ENCODE measurements at regions not wholly inside any gene's neighbourhood (a gene's known extent, or its start where the extent isn't known, plus 50 kb on each side); places are given as distances from the start of the nearest gene placed in this dataset.

DNA sequence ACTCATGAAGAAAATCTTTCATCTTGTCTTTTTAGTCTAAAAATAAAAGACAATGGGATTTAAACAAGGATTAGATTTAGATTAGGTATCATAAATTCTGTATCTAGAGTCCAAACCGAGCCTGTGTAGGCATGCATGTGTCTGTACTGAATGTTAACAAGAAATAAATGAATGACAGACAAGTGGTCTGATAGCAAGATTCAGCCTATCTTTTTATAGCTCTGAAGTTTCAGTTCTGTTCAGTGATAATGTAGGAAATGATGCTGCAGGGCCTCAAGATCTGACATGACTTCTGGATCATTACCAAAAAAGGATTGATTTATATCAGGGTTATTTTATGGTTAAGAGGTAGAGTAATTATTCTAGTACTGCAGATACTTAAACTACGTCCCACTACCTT is 137.0 kb upstream of the ATP5MC3 start:
- FAIRE-seq = no peak
- WGBS, 2 experiments (ENCODE audit: extremely low coverage in 1 of 2, insufficient coverage in 1 of 2, insufficient read length in 1 of 2, insufficient replicate concordance in 2 of 2, low coverage in 1 of 2, low lambda C conversion rate in 2 of 2, missing lambda C conversion rate in 1 of 2) = 78% methylated on average over 2 of the region's 2 CpGs; no CpG with 5 or more reads in 1 of the 2 experiments

More for the DNA sequence above, 137.0 kb upstream of the ATP5MC3 start:
- no peak overlapping the region for H2BK20ac ChIP-seq (ENCODE audit: low read length)
- no peak overlapping the region for H4K8ac ChIP-seq (ENCODE audit: extremely low read depth, insufficient read depth, low read length)
- no peak for TF ChIP-seq MAX (IDR thresholded peaks at IDR 0.05)
- H2BK5ac ChIP-seq (ENCODE audit: low read depth, low read length) = no peak overlapping the region
- no peak overlapping the region for H3K9ac ChIP-seq (replicated peaks in 1 of 4; ENCODE audit: extremely low read depth in 1 of 4, low read depth in 3 of 4, low read length in 3 of 4)
- H3K27me3 ChIP-seq (replicated peaks in 1 of 4; ENCODE audit: control insufficient read depth in 3 of 4, extremely low read depth in 1 of 4, insufficient read depth in 3 of 4, low read length in 3 of 4) = no peaks in the 10 kb centered on the region
- no peak overlapping the region for H2AFZ ChIP-seq (ENCODE audit: low read length)
- no peak overlapping the region for H3K4me2 ChIP-seq (ENCODE audit: insufficient read depth in 1 of 2, low read depth in 2 of 2, low read length in 2 of 2)
- no peak overlapping the region for H3K56ac ChIP-seq (replicated peaks; ENCODE audit: insufficient read length, low read depth, low read length)
- no peak overlapping the region for H4K5ac ChIP-seq (ENCODE audit: insufficient read length, low read depth, low read length)
- no peak overlapping the region for H3K4ac ChIP-seq (replicated peaks; ENCODE audit: insufficient read length, low read depth, low read length)
- H4K20me1 ChIP-seq (replicated peaks in 1 of 2; ENCODE audit: control insufficient read depth in 1 of 2, insufficient read depth in 2 of 2, low read length in 2 of 2) = no peaks in the 10 kb centered on the region
- H3K23ac ChIP-seq (ENCODE audit: insufficient read length) = no peak overlapping the region
- H3K18ac ChIP-seq (ENCODE audit: extremely low read depth, low read length) = no peak overlapping the region
- H2BK120ac ChIP-seq (replicated peaks; ENCODE audit: low read depth, low read length) = no peak overlapping the region
- H3K14ac ChIP-seq (ENCODE audit: insufficient read length) = no peak overlapping the region
- H4K91ac ChIP-seq (replicated peaks; ENCODE audit: insufficient read length, low read length) = no peak overlapping the region
- no peaks in the 10 kb centered on the region for H3K79me1 ChIP-seq (ENCODE audit: low read depth, low read length)
- H3K36me3 ChIP-seq (ENCODE audit: control insufficient read depth in 2 of 4, insufficient read depth in 4 of 4, low read length in 3 of 4) = no peaks in the 10 kb centered on the region
- H3K4me1 ChIP-seq (replicated peaks in 1 of 4; ENCODE audit: control insufficient read depth in 3 of 4, insufficient read depth in 4 of 4, low read length in 3 of 4) = no peaks in the 10 kb centered on the region
- H2BK12ac ChIP-seq (ENCODE audit: low read depth, low read length) = no peak overlapping the region
- ChIA-PET POLR2A (ENCODE audit: partially characterized antibody) (no interaction called here), CTCF (ENCODE audit: partially characterized antibody) (interaction anchor here (0.6 to 1.7 kb wide), 2 partner anchors 10 to 560 kb away, joined by 4 to 6 read pairs; no protein-coding TSS in a partner anchor)
- no peak for DNase-seq (ENCODE audit: low read depth in 1 of 2, low spot score in 2 of 2)
- no peak overlapping the region for H3K4me3 ChIP-seq (ENCODE audit: extremely low read depth in 1 of 4, insufficient read depth in 2 of 4, low read depth in 3 of 4, low read length in 4 of 4)
- H2AK5ac ChIP-seq (ENCODE audit: low read depth, low read length) = no peak overlapping the region
- no peak overlapping the region for H2BK15ac ChIP-seq (ENCODE audit: low read length)
- no peak overlapping the region for H3K27ac ChIP-seq (ENCODE audit: low read depth, low read length)
- no peaks in the 10 kb centered on the region for H3K79me2 ChIP-seq (ENCODE audit: control insufficient read depth in 1 of 2, insufficient read depth in 2 of 2, low read length in 2 of 2)
- no peaks in the 10 kb centered on the region for H3K23me2 ChIP-seq (ENCODE audit: low read depth, low read length)
- H3K9me3 ChIP-seq (ENCODE audit: insufficient read depth in 2 of 2, low read depth in 1 of 2, low read length in 1 of 2) = no peaks in the 10 kb centered on the region

Measured in H1 (cell line).